Tibial nerve (tissue), 3 donors: ENCODE measurements at regions not wholly inside any gene's neighbourhood (a gene's known extent, or its start where the extent isn't known, plus 50 kb on each side); places are given as distances from the start of the nearest gene placed in this dataset.

ENCODE experiments used
- POLR2A ChIP-seq, 2 donors: fragments of 450-650 bp; IDR thresholded peaks; one replicate each; pipeline ENCODE4 v1.6.1; 2017; ENCODE audit warnings: antibody characterized with exemption in 2 of 2, mild to moderate bottlenecking in 2 of 2, moderate library complexity in 2 of 2
- TF ChIP-seq, protein P1 (sequence below), 5 experiments: fragments of 200-600 bp in 3 of 5; fragments of 450-650 bp in 2 of 5; sonication (generic) in 3 of 5; IDR thresholded peaks; one replicate each; pipeline ENCODE4 v1.5.1; 2016 to 2019; ENCODE audit warnings: antibody characterized with exemption in 5 of 5, mild to moderate bottlenecking in 3 of 5, moderate library complexity in 2 of 5

DNA sequence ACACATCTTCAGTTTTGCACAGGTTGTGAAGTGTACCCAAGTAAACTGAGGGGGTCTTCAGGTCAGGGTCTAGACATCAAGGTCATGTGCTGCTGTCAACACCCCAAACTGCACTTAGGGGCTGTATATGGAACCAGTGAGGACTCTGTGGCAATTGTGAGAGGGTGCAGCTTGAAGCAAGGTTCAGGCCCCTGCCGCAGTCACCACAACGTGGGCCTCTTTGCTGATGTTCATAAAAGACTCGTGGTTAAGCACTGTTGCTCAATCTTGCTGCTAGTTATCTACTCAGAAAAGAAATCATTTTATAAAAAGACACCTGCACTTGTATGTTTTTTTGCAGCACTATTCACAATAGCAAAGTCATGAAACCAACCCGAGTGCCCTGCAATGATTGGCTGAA is 907.4 kb downstream of the UQCRFS1 start:
- TF ChIP-seq, protein P1, sequence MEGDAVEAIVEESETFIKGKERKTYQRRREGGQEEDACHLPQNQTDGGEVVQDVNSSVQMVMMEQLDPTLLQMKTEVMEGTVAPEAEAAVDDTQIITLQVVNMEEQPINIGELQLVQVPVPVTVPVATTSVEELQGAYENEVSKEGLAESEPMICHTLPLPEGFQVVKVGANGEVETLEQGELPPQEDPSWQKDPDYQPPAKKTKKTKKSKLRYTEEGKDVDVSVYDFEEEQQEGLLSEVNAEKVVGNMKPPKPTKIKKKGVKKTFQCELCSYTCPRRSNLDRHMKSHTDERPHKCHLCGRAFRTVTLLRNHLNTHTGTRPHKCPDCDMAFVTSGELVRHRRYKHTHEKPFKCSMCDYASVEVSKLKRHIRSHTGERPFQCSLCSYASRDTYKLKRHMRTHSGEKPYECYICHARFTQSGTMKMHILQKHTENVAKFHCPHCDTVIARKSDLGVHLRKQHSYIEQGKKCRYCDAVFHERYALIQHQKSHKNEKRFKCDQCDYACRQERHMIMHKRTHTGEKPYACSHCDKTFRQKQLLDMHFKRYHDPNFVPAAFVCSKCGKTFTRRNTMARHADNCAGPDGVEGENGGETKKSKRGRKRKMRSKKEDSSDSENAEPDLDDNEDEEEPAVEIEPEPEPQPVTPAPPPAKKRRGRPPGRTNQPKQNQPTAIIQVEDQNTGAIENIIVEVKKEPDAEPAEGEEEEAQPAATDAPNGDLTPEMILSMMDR (IDR thresholded peaks at IDR 0.05) = no peak
- TF ChIP-seq POLR2A (IDR thresholded peaks at IDR 0.05) = no peak
